ENCODE measurements at regions not wholly inside any gene's neighbourhood (a gene's known extent, or its start where the extent isn't known, plus 50 kb on each side); places are given as distances from the start of the nearest gene placed in this dataset.

GRCh38 chr6:56407883-56408410 is 160.6 kb upstream of the COL21A1 start:
- Histone ChIP-seq H3K36me3 (ENCODE audit: control insufficient read depth in 1 of 2, insufficient read depth in 2 of 2, low read length in 2 of 2) (no peaks in the 10 kb centered on the region), H3K4me3 (replicated peaks in 1 of 2; ENCODE audit: low read depth in 1 of 2, low read length in 2 of 2) (no peak overlapping the region), H3K9me2 (ENCODE audit: insufficient read depth) (no peaks in the 10 kb centered on the region), H2AFZ (ENCODE audit: low read depth, low read length, poor library complexity, severe bottlenecking) (no peak overlapping the region), H3K27me3 (ENCODE audit: insufficient read depth, low read length) (no peaks in the 10 kb centered on the region), H3K79me2 (ENCODE audit: insufficient read depth, low read length) (no peaks in the 10 kb centered on the region), H3K4me2 (ENCODE audit: low read length) (no peak overlapping the region), H3K9ac (ENCODE audit: low read length) (no peak overlapping the region), H3K4me1 (ENCODE audit: control insufficient read depth in 1 of 2, insufficient read depth in 2 of 2, low read length in 2 of 2) (no peaks in the 10 kb centered on the region), H4K20me1 (ENCODE audit: insufficient read depth) (no peaks in the 10 kb centered on the region), H3K27ac (ENCODE audit: low read depth, low read length) (no peak overlapping the region), H3K9me3 (ENCODE audit: control insufficient read depth in 1 of 2, insufficient read depth in 1 of 2, low read depth in 1 of 2, low read length in 2 of 2) (no peaks in the 10 kb centered on the region)
- CTCF ChIA-PET, result no interaction called here
- ATAC-seq (no peak), DNase-seq (ENCODE audit: low read depth, low spot score) (no peak)
- BruUV-seq (replicated peaks), result no TSS peak
- no peak for TF ChIP-seq SRF (IDR thresholded peaks at IDR 0.05; ENCODE audit: low read depth)
- no peak for TF ChIP-seq EGR1 (IDR thresholded peaks at IDR 0.05; ENCODE audit: low read depth)
- no peak for TF ChIP-seq YY1 (IDR thresholded peaks at IDR 0.05; ENCODE audit: extremely low read depth, insufficient replicate concordance, low read depth, low read length)
- no peak for TF ChIP-seq SIN3A (IDR thresholded peaks at IDR 0.05; ENCODE audit: low read depth)
- no peak for TF ChIP-seq ZBTB33 (IDR thresholded peaks at IDR 0.05; ENCODE audit: extremely low read depth, insufficient replicate concordance, low read length)
- TF ChIP-seq TCF7L2 (IDR thresholded peaks at IDR 0.05; ENCODE audit: borderline replicate concordance, extremely low read depth, insufficient read depth, insufficient read length), result no peak
- TF ChIP-seq ATF3 (IDR thresholded peaks at IDR 0.05), result no peak
- TF ChIP-seq FOSL1 (IDR thresholded peaks at IDR 0.05; ENCODE audit: low read depth), result no peak
- TF ChIP-seq CEBPB (IDR thresholded peaks at IDR 0.05; ENCODE audit: low read depth), result no peak
- no peak for TF ChIP-seq JUND (IDR thresholded peaks at IDR 0.05)
- TF ChIP-seq ELF1 (IDR thresholded peaks at IDR 0.05; ENCODE audit: borderline replicate concordance, low read depth), result no peak
- no peak for TF ChIP-seq EZH2phosphoT487 (IDR thresholded peaks at IDR 0.05; ENCODE audit: borderline replicate concordance)
- TF ChIP-seq RAD21 (IDR thresholded peaks at IDR 0.05; ENCODE audit: low read depth), result no peak
- intact Hi-C loops (cut with micrococcal nuclease), result no loop called here
- POLR2A ChIA-PET, result no interaction called here
- RAD21 ChIA-PET (ENCODE audit: low non-redundant PET in 1 of 2, low total read pairs in 2 of 2, uncharacterized antibody in 2 of 2, unreplicated experiment in 2 of 2), result no interaction called here

Data from HCT116 (cell line).